WTC11 (cell line): ENCODE measurements at regions not wholly inside any gene's neighbourhood (a gene's known extent, or its start where the extent isn't known, plus 50 kb on each side); places are given as distances from the start of the nearest gene placed in this dataset.

Experiments used
- ATAC-seq: fragments of 200-7000 bp; cut with Tn5 transposase; 2 replicates; pipeline ENCODE4 v1.10.0; 2021; ENCODE audit warnings: mild to moderate bottlenecking, moderate library complexity
- CTCF ChIA-PET: fragments of 300-600 bp; sonication (Branson Sonifier 250); formaldehyde crosslinking; loops from one replicate; lab custom pipeline; 2021; ENCODE audit warnings: antibody characterized with exemption; lab: Charles Lee
- POLR2A ChIA-PET: fragments of 350-600 bp; sonication (Branson Sonifier 250); formaldehyde crosslinking; loops from one replicate; lab custom pipeline; 2021; ENCODE audit warnings: antibody characterized with exemption; lab: Charles Lee
- DNase-seq: peaks from one replicate; pipeline ENCODE4 v3.0.0; 2021; ENCODE audit warnings: low spot score
- H3K27ac Mint-ChIP-seq: 2 replicates; pipeline ENCODE4 v1.8.0; 2021; ENCODE audit warnings: mixed read lengths
- H3K27me3 Mint-ChIP-seq: 2 replicates; pipeline ENCODE4 v1.8.0; 2021; ENCODE audit warnings: low read depth, mild to moderate bottlenecking, moderate library complexity, mixed read lengths
- H3K36me3 Mint-ChIP-seq: 2 replicates; pipeline ENCODE4 v1.8.0; 2021; ENCODE audit warnings: mixed read lengths
- H3K4me1 Mint-ChIP-seq: 2 replicates; pipeline ENCODE4 v1.8.0; 2022; ENCODE audit warnings: mixed read lengths
- H3K4me3 Mint-ChIP-seq: 2 replicates; pipeline ENCODE4 v1.8.0; 2021; ENCODE audit warnings: mild to moderate bottlenecking, moderate library complexity, mixed read lengths
- H3K9me3 Mint-ChIP-seq: 2 replicates; pipeline ENCODE4 v1.8.0; 2021; ENCODE audit warnings: mixed read lengths
- ELF4 ChIP-seq: sonication (generic); formaldehyde crosslinking; IDR thresholded peaks from 2 replicates; pipeline ENCODE4 v1.8.1; 2022; ENCODE audit warnings: low read depth, mild to moderate bottlenecking, moderate library complexity, missing genetic modification reagents
- ESRRA ChIP-seq: sonication (generic); formaldehyde crosslinking; IDR thresholded peaks from 2 replicates; pipeline ENCODE4 v1.8.1; 2022; ENCODE audit warnings: mild to moderate bottlenecking, missing genetic modification reagents, borderline replicate concordance
- FOXK1 ChIP-seq: sonication (generic); formaldehyde crosslinking; IDR thresholded peaks from 2 replicates; pipeline ENCODE4 v1.8.0; 2022; ENCODE audit warnings: mild to moderate bottlenecking, moderate library complexity, missing genetic modification reagents
- GRHL2 ChIP-seq: fragments of 250-450 bp; sonication (Bioruptor Pico); IDR thresholded peaks from 2 replicates; pipeline ENCODE4 v1.8.0; 2022; ENCODE audit warnings: mild to moderate bottlenecking, moderate library complexity; ENCODE audit not compliant: insufficient replicate concordance, severe bottlenecking
- MYBL2 ChIP-seq: sonication (generic); formaldehyde crosslinking; IDR thresholded peaks from 2 replicates; pipeline ENCODE4 v1.8.1; 2023; ENCODE audit warnings: mild to moderate bottlenecking, moderate library complexity, missing genetic modification reagents
- NFE2L1 ChIP-seq: sonication (generic); formaldehyde crosslinking; IDR thresholded peaks from 2 replicates; pipeline ENCODE4 v1.8.1; 2023; ENCODE audit warnings: missing genetic modification reagents
- OVOL2 ChIP-seq: fragments of 250-450 bp; sonication (Bioruptor Pico); IDR thresholded peaks from 2 replicates; pipeline ENCODE4 v1.9.0; 2021; ENCODE audit warnings: mild to moderate bottlenecking, borderline replicate concordance
- ZBTB21 ChIP-seq: sonication (generic); formaldehyde crosslinking; IDR thresholded peaks from 2 replicates; pipeline ENCODE4 v1.8.1; 2023; ENCODE audit warnings: mild to moderate bottlenecking, missing genetic modification reagents, borderline replicate concordance
- ZNF263 ChIP-seq: sonication (generic); formaldehyde crosslinking; IDR thresholded peaks from 2 replicates; pipeline ENCODE4 v1.8.1; 2022; ENCODE audit warnings: low read depth, mild to moderate bottlenecking, moderate library complexity, missing genetic modification reagents
- ZNF416 ChIP-seq: fragments of 250-450 bp; sonication (Bioruptor Pico); IDR thresholded peaks from 2 replicates; pipeline ENCODE4 v1.9.0; 2021; ENCODE audit warnings: mild to moderate bottlenecking, inconsistent platforms
- ZNF423 ChIP-seq: fragments of 250-450 bp; sonication (Bioruptor Pico); IDR thresholded peaks from 2 replicates; pipeline ENCODE4 v2.1.2; 2022; ENCODE audit warnings: mild to moderate bottlenecking, moderate library complexity
- TF ChIP-seq, protein P1 (sequence below): sonication (generic); formaldehyde crosslinking; IDR thresholded peaks from 2 replicates; pipeline ENCODE4 v1.8.1; 2023; ENCODE audit warnings: mild to moderate bottlenecking, missing genetic modification reagents, moderate library complexity
- TF ChIP-seq, protein P2 (sequence below): fragments of 200-600 bp; IDR thresholded peaks from 2 replicates; pipeline ENCODE4 v1.8.0; 2022; ENCODE audit warnings: antibody characterized with exemption
- TF ChIP-seq, protein P3 (sequence below): sonication (generic); formaldehyde crosslinking; IDR thresholded peaks from 2 replicates; pipeline ENCODE4 v1.8.1; 2022; ENCODE audit warnings: mild to moderate bottlenecking, moderate library complexity, missing genetic modification reagents
- TF ChIP-seq, protein P4 (sequence below): sonication (generic); formaldehyde crosslinking; IDR thresholded peaks from 2 replicates; pipeline ENCODE4 v1.8.0; 2022; ENCODE audit warnings: mild to moderate bottlenecking, missing genetic modification reagents
- TF ChIP-seq, protein P5 (sequence below): sonication (generic); formaldehyde crosslinking; IDR thresholded peaks from 2 replicates; pipeline ENCODE4 v1.8.1; 2023; ENCODE audit warnings: mild to moderate bottlenecking, missing genetic modification reagents
- TF ChIP-seq, protein P6 (sequence below): sonication (generic); formaldehyde crosslinking; IDR thresholded peaks from 2 replicates; pipeline ENCODE4 v1.8.1; 2022; ENCODE audit warnings: missing genetic modification reagents, borderline replicate concordance
- TF ChIP-seq, protein P7 (sequence below): sonication (generic); formaldehyde crosslinking; IDR thresholded peaks from 2 replicates; pipeline ENCODE4 v1.8.1; 2023; ENCODE audit warnings: mild to moderate bottlenecking, moderate library complexity, missing genetic modification reagents

DNA sequence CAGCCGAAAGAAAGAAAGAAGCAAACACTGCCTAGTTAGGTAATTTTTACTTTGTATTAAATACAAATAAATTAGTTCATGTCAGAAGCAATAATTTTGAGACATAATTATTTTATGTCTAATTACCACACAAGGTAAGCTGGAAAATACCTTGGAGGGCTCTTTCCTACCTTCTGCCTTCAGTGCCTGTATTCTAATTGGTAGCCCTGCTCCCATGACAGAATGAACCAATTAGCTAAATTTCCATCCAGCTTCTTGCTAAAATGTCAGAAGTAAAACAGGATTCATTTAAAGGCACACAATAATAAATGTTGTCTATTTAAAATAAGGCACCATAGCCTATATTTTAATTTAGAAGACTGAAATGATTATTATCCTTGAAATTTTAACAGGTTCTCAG is 135.4 kb upstream of the POT1 start:
- ATAC-seq (no peak), DNase-seq (no peak)
- H3K36me3 Mint-ChIP-seq, result no peaks in the 10 kb centered on the region
- no peak overlapping the region for H3K27ac Mint-ChIP-seq
- POLR2A ChIA-PET, result no interaction called here
- peaks cover 9% of the 10 kb centered on the region for H3K9me3 Mint-ChIP-seq
- peaks cover 7% of the 10 kb centered on the region; the same call in 1 of the 2 replicates for H3K4me1 Mint-ChIP-seq
- H3K4me3 Mint-ChIP-seq, result no peak overlapping the region
- TF ChIP-seq FOXK1 (CRISPR knock-in tag) (no peak), ZNF263 (no peak), OVOL2 (no peak), ZNF416 (no peak), ELF4 (CRISPR knock-in tag) (no peak), GRHL2 (CRISPR knock-in tag) (no peak), ZNF423 (CRISPR knock-in tag) (no peak), ZBTB21 (no peak), NFE2L1 (CRISPR knock-in tag) (no peak), MYBL2 (CRISPR knock-in tag) (no peak), ESRRA (CRISPR knock-in tag) (no peak)
- TF ChIP-seq, protein P1, sequence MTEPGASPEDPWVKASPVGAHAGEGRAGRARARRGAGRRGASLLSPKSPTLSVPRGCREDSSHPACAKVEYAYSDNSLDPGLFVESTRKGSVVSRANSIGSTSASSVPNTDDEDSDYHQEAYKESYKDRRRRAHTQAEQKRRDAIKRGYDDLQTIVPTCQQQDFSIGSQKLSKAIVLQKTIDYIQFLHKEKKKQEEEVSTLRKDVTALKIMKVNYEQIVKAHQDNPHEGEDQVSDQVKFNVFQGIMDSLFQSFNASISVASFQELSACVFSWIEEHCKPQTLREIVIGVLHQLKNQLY (CRISPR knock-in tag), result no peak
- TF ChIP-seq, protein P2, sequence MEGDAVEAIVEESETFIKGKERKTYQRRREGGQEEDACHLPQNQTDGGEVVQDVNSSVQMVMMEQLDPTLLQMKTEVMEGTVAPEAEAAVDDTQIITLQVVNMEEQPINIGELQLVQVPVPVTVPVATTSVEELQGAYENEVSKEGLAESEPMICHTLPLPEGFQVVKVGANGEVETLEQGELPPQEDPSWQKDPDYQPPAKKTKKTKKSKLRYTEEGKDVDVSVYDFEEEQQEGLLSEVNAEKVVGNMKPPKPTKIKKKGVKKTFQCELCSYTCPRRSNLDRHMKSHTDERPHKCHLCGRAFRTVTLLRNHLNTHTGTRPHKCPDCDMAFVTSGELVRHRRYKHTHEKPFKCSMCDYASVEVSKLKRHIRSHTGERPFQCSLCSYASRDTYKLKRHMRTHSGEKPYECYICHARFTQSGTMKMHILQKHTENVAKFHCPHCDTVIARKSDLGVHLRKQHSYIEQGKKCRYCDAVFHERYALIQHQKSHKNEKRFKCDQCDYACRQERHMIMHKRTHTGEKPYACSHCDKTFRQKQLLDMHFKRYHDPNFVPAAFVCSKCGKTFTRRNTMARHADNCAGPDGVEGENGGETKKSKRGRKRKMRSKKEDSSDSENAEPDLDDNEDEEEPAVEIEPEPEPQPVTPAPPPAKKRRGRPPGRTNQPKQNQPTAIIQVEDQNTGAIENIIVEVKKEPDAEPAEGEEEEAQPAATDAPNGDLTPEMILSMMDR, result no peak
- TF ChIP-seq, protein P3, sequence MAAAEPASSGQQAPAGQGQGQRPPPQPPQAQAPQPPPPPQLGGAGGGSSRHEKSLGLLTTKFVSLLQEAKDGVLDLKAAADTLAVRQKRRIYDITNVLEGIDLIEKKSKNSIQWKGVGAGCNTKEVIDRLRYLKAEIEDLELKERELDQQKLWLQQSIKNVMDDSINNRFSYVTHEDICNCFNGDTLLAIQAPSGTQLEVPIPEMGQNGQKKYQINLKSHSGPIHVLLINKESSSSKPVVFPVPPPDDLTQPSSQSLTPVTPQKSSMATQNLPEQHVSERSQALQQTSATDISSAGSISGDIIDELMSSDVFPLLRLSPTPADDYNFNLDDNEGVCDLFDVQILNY (CRISPR knock-in tag), result no peak
- TF ChIP-seq, protein P4, sequence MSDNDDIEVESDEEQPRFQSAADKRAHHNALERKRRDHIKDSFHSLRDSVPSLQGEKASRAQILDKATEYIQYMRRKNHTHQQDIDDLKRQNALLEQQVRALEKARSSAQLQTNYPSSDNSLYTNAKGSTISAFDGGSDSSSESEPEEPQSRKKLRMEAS (CRISPR knock-in tag), result no peak
- TF ChIP-seq, protein P5, sequence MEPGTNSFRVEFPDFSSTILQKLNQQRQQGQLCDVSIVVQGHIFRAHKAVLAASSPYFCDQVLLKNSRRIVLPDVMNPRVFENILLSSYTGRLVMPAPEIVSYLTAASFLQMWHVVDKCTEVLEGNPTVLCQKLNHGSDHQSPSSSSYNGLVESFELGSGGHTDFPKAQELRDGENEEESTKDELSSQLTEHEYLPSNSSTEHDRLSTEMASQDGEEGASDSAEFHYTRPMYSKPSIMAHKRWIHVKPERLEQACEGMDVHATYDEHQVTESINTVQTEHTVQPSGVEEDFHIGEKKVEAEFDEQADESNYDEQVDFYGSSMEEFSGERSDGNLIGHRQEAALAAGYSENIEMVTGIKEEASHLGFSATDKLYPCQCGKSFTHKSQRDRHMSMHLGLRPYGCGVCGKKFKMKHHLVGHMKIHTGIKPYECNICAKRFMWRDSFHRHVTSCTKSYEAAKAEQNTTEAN, result no peak
- TF ChIP-seq, protein P6, sequence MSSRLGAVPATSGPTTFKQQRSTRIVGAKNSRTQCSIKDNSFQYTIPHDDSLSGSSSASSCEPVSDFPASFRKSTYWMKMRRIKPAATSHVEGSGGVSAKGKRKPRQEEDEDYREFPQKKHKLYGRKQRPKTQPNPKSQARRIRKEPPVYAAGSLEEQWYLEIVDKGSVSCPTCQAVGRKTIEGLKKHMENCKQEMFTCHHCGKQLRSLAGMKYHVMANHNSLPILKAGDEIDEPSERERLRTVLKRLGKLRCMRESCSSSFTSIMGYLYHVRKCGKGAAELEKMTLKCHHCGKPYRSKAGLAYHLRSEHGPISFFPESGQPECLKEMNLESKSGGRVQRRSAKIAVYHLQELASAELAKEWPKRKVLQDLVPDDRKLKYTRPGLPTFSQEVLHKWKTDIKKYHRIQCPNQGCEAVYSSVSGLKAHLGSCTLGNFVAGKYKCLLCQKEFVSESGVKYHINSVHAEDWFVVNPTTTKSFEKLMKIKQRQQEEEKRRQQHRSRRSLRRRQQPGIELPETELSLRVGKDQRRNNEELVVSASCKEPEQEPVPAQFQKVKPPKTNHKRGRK, result no peak
- TF ChIP-seq, protein P7, sequence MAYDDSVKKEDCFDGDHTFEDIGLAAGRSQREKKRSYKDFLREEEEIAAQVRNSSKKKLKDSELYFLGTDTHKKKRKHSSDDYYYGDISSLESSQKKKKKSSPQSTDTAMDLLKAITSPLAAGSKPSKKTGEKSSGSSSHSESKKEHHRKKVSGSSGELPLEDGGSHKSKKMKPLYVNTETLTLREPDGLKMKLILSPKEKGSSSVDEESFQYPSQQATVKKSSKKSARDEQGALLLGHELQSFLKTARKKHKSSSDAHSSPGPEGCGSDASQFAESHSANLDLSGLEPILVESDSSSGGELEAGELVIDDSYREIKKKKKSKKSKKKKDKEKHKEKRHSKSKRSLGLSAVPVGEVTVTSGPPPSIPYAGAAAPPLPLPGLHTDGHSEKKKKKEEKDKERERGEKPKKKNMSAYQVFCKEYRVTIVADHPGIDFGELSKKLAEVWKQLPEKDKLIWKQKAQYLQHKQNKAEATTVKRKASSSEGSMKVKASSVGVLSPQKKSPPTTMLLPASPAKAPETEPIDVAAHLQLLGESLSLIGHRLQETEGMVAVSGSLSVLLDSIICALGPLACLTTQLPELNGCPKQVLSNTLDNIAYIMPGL, result no peak
- CTCF ChIA-PET, result interaction anchor here (0.7 kb wide), 1 partner anchor 1504 kb away, joined by 3 read pairs; no protein-coding TSS in a partner anchor
- peaks cover 3% of the 10 kb centered on the region; the same call in 1 of the 2 replicates for H3K27me3 Mint-ChIP-seq
